ENCODE measurements at regions not wholly inside any gene's neighbourhood (a gene's known extent, or its start where the extent isn't known, plus 50 kb on each side); places are given as distances from the start of the nearest gene placed in this dataset.

GRCh38 chr12:13609894-13610679 lies 371.3 kb downstream of the GRIN2B start:
- Histone ChIP-seq H3K27ac (ENCODE audit: low read length) (no peak overlapping the region), H3K9me3 (ENCODE audit: control insufficient read depth, low read depth, low read length) (no peaks in the 10 kb centered on the region), H3K36me3 (ENCODE audit: control insufficient read depth, low read depth, low read length) (no peaks in the 10 kb centered on the region), H3K4me1 (ENCODE audit: control insufficient read depth, low read depth, low read length) (no peaks in the 10 kb centered on the region), H3K27me3 (ENCODE audit: control insufficient read depth, insufficient read depth, low read length) (no peaks in the 10 kb centered on the region), H3K4me3 (ENCODE audit: low read length) (no peak overlapping the region), H3K9ac (ENCODE audit: low read length) (no peak overlapping the region)

- Histone ChIP-seq H3K36me3 (ENCODE audit: control insufficient read depth, low read depth, low read length) (no peaks in the 10 kb centered on the region), H3K9me3 (ENCODE audit: control insufficient read depth, low read depth, low read length) (no peaks in the 10 kb centered on the region), H3K9ac (ENCODE audit: low read length) (no peak overlapping the region), H3K4me1 (ENCODE audit: control insufficient read depth, low read depth, low read length) (no peaks in the 10 kb centered on the region), H3K27ac (ENCODE audit: low read length) (no peak overlapping the region), H3K4me3 (ENCODE audit: low read length) (no peak overlapping the region), H3K27me3 (ENCODE audit: control insufficient read depth, insufficient read depth, low read length) (no peaks in the 10 kb centered on the region)
Measured at GRCh38 chr12:13606290-13606689, 375.1 kb downstream of the GRIN2B start.

GRCh38 chr12:13603953-13604352 lies 377.4 kb downstream of the GRIN2B start:
- Histone ChIP-seq H3K9me3 (ENCODE audit: control insufficient read depth, low read depth, low read length) (no peaks in the 10 kb centered on the region), H3K9ac (ENCODE audit: low read length) (no peak overlapping the region), H3K4me3 (ENCODE audit: low read length) (no peak overlapping the region), H3K27me3 (ENCODE audit: control insufficient read depth, insufficient read depth, low read length) (no peaks in the 10 kb centered on the region), H3K27ac (ENCODE audit: low read length) (no peak overlapping the region), H3K4me1 (ENCODE audit: control insufficient read depth, low read depth, low read length) (no peaks in the 10 kb centered on the region), H3K36me3 (ENCODE audit: control insufficient read depth, low read depth, low read length) (no peaks in the 10 kb centered on the region)

GRCh38 chr12:13602172-13602571 lies 379.2 kb downstream of the GRIN2B start:
- no peaks in the 10 kb centered on the region for H3K9me3 ChIP-seq (ENCODE audit: control insufficient read depth, low read depth, low read length)
- no peaks in the 10 kb centered on the region for H3K27me3 ChIP-seq (ENCODE audit: control insufficient read depth, insufficient read depth, low read length)
- no peak overlapping the region for H3K27ac ChIP-seq (ENCODE audit: low read length)
- no peaks in the 10 kb centered on the region for H3K4me1 ChIP-seq (ENCODE audit: control insufficient read depth, low read depth, low read length)
- H3K4me3 ChIP-seq (ENCODE audit: low read length), result no peak overlapping the region
- H3K36me3 ChIP-seq (ENCODE audit: control insufficient read depth, low read depth, low read length), result no peaks in the 10 kb centered on the region
- no peak overlapping the region for H3K9ac ChIP-seq (ENCODE audit: low read length)

GRCh38 chr12:13599176-13599575 lies 382.2 kb downstream of the GRIN2B start:
- peaks cover 8% of the 10 kb centered on the region for H3K4me1 ChIP-seq (ENCODE audit: control insufficient read depth, low read depth, low read length)
- no peaks in the 10 kb centered on the region for H3K9me3 ChIP-seq (ENCODE audit: control insufficient read depth, low read depth, low read length)
- H3K27me3 ChIP-seq (ENCODE audit: control insufficient read depth, insufficient read depth, low read length), result no peaks in the 10 kb centered on the region
- no peak overlapping the region for H3K9ac ChIP-seq (ENCODE audit: low read length)
- H3K27ac ChIP-seq (ENCODE audit: low read length), result no peak overlapping the region
- H3K36me3 ChIP-seq (ENCODE audit: control insufficient read depth, low read depth, low read length), result no peaks in the 10 kb centered on the region
- no peak overlapping the region for H3K4me3 ChIP-seq (ENCODE audit: low read length)

GRCh38 chr12:13597837-13598236 lies 383.6 kb downstream of the GRIN2B start:
- Histone ChIP-seq H3K4me3 (ENCODE audit: low read length) (no peak overlapping the region), H3K27ac (ENCODE audit: low read length) (no peak overlapping the region), H3K9ac (ENCODE audit: low read length) (no peak overlapping the region), H3K9me3 (ENCODE audit: control insufficient read depth, low read depth, low read length) (no peaks in the 10 kb centered on the region), H3K27me3 (ENCODE audit: control insufficient read depth, insufficient read depth, low read length) (no peaks in the 10 kb centered on the region), H3K36me3 (ENCODE audit: control insufficient read depth, low read depth, low read length) (no peaks in the 10 kb centered on the region), H3K4me1 (ENCODE audit: control insufficient read depth, low read depth, low read length) (peaks cover 8% of the 10 kb centered on the region)

- Histone ChIP-seq H3K36me3 (ENCODE audit: control insufficient read depth, low read depth, low read length) (no peaks in the 10 kb centered on the region), H3K27ac (ENCODE audit: low read length) (no peak overlapping the region), H3K9me3 (ENCODE audit: control insufficient read depth, low read depth, low read length) (no peaks in the 10 kb centered on the region), H3K4me1 (ENCODE audit: control insufficient read depth, low read depth, low read length) (peaks cover 9% of the 10 kb centered on the region), H3K27me3 (ENCODE audit: control insufficient read depth, insufficient read depth, low read length) (no peaks in the 10 kb centered on the region), H3K9ac (ENCODE audit: low read length) (no peak overlapping the region), H3K4me3 (ENCODE audit: low read length) (no peak overlapping the region)
Measured at GRCh38 chr12:13597166-13597565, 384.2 kb downstream of the GRIN2B start.

- Histone ChIP-seq H3K27ac (ENCODE audit: low read length) (no peak overlapping the region), H3K36me3 (ENCODE audit: control insufficient read depth, low read depth, low read length) (no peaks in the 10 kb centered on the region), H3K4me3 (ENCODE audit: low read length) (no peak overlapping the region), H3K9me3 (ENCODE audit: control insufficient read depth, low read depth, low read length) (no peaks in the 10 kb centered on the region), H3K9ac (ENCODE audit: low read length) (no peak overlapping the region), H3K4me1 (ENCODE audit: control insufficient read depth, low read depth, low read length) (peaks cover 14% of the 10 kb centered on the region), H3K27me3 (ENCODE audit: control insufficient read depth, insufficient read depth, low read length) (no peaks in the 10 kb centered on the region)
Measured at GRCh38 chr12:13596714-13597113, 384.7 kb downstream of the GRIN2B start.

GRCh38 chr12:13595536-13596443 lies 385.6 kb downstream of the GRIN2B start:
- no peak overlapping the region for H3K27ac ChIP-seq (ENCODE audit: low read length)
- H3K36me3 ChIP-seq (ENCODE audit: control insufficient read depth, low read depth, low read length), result no peaks in the 10 kb centered on the region
- H3K27me3 ChIP-seq (ENCODE audit: control insufficient read depth, insufficient read depth, low read length), result no peaks in the 10 kb centered on the region
- no peak overlapping the region for H3K4me3 ChIP-seq (ENCODE audit: low read length)
- peaks cover 15% of the 10 kb centered on the region for H3K4me1 ChIP-seq (ENCODE audit: control insufficient read depth, low read depth, low read length)
- no peaks in the 10 kb centered on the region for H3K9me3 ChIP-seq (ENCODE audit: control insufficient read depth, low read depth, low read length)
- H3K9ac ChIP-seq (ENCODE audit: low read length), result no peak overlapping the region

- Histone ChIP-seq H3K27ac (ENCODE audit: low read length) (no peak overlapping the region), H3K4me3 (ENCODE audit: low read length) (no peak overlapping the region), H3K36me3 (ENCODE audit: control insufficient read depth, low read depth, low read length) (no peaks in the 10 kb centered on the region), H3K9ac (ENCODE audit: low read length) (no peak overlapping the region), H3K27me3 (ENCODE audit: control insufficient read depth, insufficient read depth, low read length) (no peaks in the 10 kb centered on the region), H3K4me1 (ENCODE audit: control insufficient read depth, low read depth, low read length) (peaks cover 15% of the 10 kb centered on the region), H3K9me3 (ENCODE audit: control insufficient read depth, low read depth, low read length) (no peaks in the 10 kb centered on the region)
Measured at GRCh38 chr12:13594731-13595514, 386.5 kb downstream of the GRIN2B start.
